HUES48 (cell line): ENCODE measurements at regions not wholly inside any gene's neighbourhood (a gene's known extent, or its start where the extent isn't known, plus 50 kb on each side); places are given as distances from the start of the nearest gene placed in this dataset.

Experiments used
- H3K27ac ChIP-seq: one replicate; pipeline ENCODE4 v1.7.0; 2013; ENCODE audit warnings: low read depth, low read length, inconsistent platforms
- H3K27me3 ChIP-seq: 2 replicates; pipeline ENCODE4 v1.6.1; 2013; ENCODE audit warnings: mild to moderate bottlenecking, low read length; ENCODE audit not compliant: control insufficient read depth, insufficient read depth
- H3K36me3 ChIP-seq: 2 replicates; pipeline ENCODE4 v1.6.1; 2013; ENCODE audit warnings: low read length; ENCODE audit not compliant: control insufficient read depth, insufficient read depth
- H3K4me1 ChIP-seq: 2 replicates; pipeline ENCODE4 v1.6.1; 2013; ENCODE audit warnings: mild to moderate bottlenecking, low read length; ENCODE audit not compliant: control insufficient read depth, insufficient read depth
- H3K4me3 ChIP-seq: 2 replicates; pipeline ENCODE4 v1.5.1; 2013; ENCODE audit warnings: mild to moderate bottlenecking, low read depth, low read length
- H3K9ac ChIP-seq: 2 replicates; pipeline ENCODE4 v1.6.1; 2013; ENCODE audit warnings: mild to moderate bottlenecking, low read depth, low read length, moderate library complexity
- H3K9me3 ChIP-seq: 2 replicates; pipeline ENCODE4 v1.6.1; 2013; ENCODE audit warnings: low read length; ENCODE audit not compliant: control insufficient read depth, insufficient read depth

DNA sequence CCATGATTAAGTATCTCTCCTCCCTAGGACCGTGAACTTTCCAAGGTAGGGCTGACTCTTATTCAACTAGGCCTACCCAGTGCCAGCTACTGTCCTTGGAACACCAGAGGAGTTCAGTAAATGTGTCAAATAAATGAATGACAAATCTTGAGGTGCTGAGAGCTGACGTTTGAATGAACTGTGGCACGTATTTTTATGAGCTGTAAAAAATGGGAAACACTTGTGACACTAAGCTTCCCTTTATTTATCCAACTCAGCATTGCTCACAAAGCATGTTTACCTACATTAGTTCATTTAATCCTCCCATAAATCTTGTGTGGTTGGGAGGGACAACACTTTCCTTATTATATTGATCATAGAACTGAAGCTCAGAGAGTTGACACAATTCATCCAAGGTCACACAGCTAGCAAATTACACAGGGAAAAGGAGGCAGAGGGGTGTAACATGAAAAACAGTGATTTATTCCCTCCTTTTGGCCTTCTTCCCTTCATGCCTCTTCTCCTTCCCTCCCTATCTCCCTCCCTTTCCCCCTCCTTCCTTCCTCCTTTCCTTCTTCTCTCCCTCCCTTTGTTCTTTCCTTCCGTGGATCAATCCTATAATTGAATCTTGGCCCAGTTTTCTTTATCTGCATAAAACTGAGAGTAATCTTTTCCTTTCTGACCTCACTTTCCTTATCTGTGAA lies 412.6 kb downstream of the DMRT2 start:
- Histone ChIP-seq H3K27ac (no peak overlapping the region), H3K4me1 (no peaks in the 10 kb centered on the region), H3K36me3 (no peaks in the 10 kb centered on the region), H3K9me3 (no peaks in the 10 kb centered on the region), H3K9ac (no peak overlapping the region), H3K27me3 (no peaks in the 10 kb centered on the region), H3K4me3 (no peak overlapping the region)

DNA sequence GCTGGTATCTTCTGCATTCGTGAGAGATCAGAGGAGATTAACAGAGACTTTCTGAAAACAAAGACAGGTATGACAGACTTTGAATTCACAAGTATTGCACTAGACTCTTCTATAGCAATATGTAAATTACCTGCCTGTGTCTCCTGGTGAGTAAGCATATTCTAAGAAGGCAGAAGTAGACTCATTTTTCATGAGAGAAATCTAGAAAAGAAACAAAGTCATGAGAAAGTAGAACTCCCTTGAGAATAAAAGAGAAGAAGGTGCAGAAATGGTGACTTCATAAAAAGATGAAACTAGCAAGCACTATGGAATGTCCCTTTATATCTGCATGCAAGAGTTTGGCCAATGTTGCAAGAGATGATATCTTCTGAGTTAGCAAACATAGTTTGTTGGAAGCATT lies 419.8 kb downstream of the DMRT2 start:
- H3K4me1 ChIP-seq, result no peaks in the 10 kb centered on the region
- no peaks in the 10 kb centered on the region for H3K27me3 ChIP-seq
- H3K9ac ChIP-seq, result no peak overlapping the region
- no peaks in the 10 kb centered on the region for H3K9me3 ChIP-seq
- H3K36me3 ChIP-seq, result no peaks in the 10 kb centered on the region
- H3K27ac ChIP-seq, result no peak overlapping the region
- H3K4me3 ChIP-seq, result no peak overlapping the region

GRCh38 chr9:1473956-1474634 lies 423.9 kb downstream of the DMRT2 start:
- no peaks in the 10 kb centered on the region for H3K36me3 ChIP-seq
- no peak overlapping the region for H3K4me3 ChIP-seq
- no peaks in the 10 kb centered on the region for H3K4me1 ChIP-seq
- no peak overlapping the region for H3K9ac ChIP-seq
- H3K27ac ChIP-seq, result no peak overlapping the region
- no peaks in the 10 kb centered on the region for H3K9me3 ChIP-seq
- no peaks in the 10 kb centered on the region for H3K27me3 ChIP-seq

DNA sequence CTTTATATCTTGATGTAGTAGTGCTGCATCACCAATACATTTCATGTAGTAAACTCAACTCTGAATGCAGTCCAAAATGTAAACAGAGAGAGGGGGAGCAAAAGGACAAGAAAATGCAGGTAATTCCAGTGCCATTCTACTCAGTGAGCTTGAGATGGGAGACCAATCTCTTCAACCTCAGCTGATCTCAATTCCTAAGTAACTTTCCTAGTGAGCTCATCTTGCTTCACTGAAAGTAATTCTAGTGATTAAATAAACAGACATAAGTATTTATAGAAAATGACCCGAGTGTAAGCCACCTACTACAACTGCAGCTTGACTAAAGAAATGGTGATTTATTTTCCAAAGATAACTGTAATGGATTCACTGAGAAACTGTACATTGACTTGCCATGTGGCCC lies 424.5 kb downstream of the DMRT2 start:
- H3K9ac ChIP-seq, result no peak overlapping the region
- H3K27ac ChIP-seq, result no peak overlapping the region
- H3K36me3 ChIP-seq, result no peaks in the 10 kb centered on the region
- H3K4me1 ChIP-seq, result 0 out of 2 replicates have a peak, but pooled peaks cover 5% of the 10 kb centered on the region
- no peak overlapping the region for H3K4me3 ChIP-seq
- no peaks in the 10 kb centered on the region for H3K9me3 ChIP-seq
- no peaks in the 10 kb centered on the region for H3K27me3 ChIP-seq

DNA sequence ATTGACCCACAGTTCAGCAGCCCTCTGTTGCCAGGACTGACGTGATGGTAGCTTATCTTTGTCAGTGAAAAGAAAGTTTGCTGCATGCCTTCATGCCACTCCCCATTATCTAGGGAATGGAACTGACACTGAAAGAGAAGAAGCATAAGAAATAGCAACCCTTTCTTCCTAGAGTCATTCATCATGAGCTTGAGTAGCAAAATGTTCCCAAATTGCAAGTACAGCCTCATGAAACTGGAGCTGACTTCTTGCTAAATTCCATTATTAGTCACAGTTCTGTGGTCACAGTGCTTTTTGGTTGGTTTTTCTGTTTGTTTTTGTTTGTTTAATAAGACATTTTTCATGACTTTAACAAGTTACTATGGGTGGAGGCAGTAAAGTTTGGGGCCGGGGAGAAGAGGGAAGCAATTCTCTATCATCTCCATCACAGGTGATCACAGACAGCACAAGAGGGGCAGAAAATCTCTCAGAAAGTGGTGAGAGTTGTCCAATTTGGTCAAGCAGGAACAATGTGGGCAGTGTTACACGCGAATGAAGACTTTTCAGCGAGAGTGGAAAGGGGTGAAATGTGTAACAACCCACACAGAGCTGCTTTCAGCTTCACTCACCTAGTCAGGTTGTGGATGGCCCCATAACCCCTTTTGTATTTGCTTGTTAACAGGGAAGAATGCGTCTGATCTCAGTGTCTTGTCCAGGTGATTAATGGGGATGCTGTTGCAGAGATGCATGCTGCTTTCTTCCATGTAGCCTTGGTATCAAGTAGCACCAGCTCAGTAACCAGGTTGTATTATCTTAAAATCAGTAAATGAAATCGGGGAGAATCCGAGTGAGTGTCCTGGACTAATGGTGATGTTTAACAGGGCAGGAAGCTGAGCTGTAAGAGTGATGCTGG lies 440.4 kb downstream of the DMRT2 start:
- no peaks in the 10 kb centered on the region for H3K27me3 ChIP-seq
- no peaks in the 10 kb centered on the region for H3K36me3 ChIP-seq
- H3K9ac ChIP-seq, result no peak overlapping the region
- H3K4me3 ChIP-seq, result no peak overlapping the region
- no peaks in the 10 kb centered on the region for H3K9me3 ChIP-seq
- H3K4me1 ChIP-seq, result peaks cover 3% of the 10 kb centered on the region; the same call in 1 of the 2 replicates
- no peak overlapping the region for H3K27ac ChIP-seq

- no peaks in the 10 kb centered on the region for H3K9me3 ChIP-seq
- no peak overlapping the region for H3K27ac ChIP-seq
Measured at GRCh38 chr9:1492156-1492555, 442.0 kb downstream of the DMRT2 start.

GRCh38 chr9:1495282-1496030 lies 445.3 kb downstream of the DMRT2 start:
- Histone ChIP-seq H3K27ac (no peak overlapping the region), H3K9ac (no peak overlapping the region), H3K4me3 (no peak overlapping the region), H3K9me3 (no peaks in the 10 kb centered on the region), H3K27me3 (no peaks in the 10 kb centered on the region), H3K4me1 (peaks cover 5% of the 10 kb centered on the region; the same call in 1 of the 2 replicates), H3K36me3 (no peaks in the 10 kb centered on the region)

More at GRCh38 chr9:1492156-1492555, 442.0 kb downstream of the DMRT2 start:
- no peaks in the 10 kb centered on the region for H3K36me3 ChIP-seq
- H3K4me3 ChIP-seq, result no peak overlapping the region
- H3K9ac ChIP-seq, result no peak overlapping the region
- no peaks in the 10 kb centered on the region for H3K27me3 ChIP-seq
- H3K4me1 ChIP-seq, result peaks cover 5% of the 10 kb centered on the region; the same call in 1 of the 2 replicates

DNA sequence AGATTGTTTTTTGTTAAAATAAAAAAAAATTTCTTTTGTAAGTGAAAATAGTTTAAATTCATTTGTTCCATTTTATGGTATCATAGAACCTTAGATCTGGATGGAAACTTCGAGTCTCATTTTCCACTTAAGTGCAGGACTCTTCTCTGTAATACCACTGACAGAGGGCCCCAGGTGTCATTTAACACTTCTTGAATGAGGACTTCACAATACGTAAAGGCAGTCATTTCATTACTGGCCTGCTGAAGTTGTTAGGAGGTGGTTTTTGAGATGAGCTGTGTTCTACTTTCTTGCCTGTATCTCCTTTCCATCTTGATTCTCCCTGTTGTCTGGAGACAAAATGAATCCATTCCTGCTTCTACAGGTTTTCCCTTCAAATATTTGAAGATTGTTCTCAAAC lies 455.3 kb downstream of the DMRT2 start:
- no peaks in the 10 kb centered on the region for H3K9me3 ChIP-seq

DNA sequence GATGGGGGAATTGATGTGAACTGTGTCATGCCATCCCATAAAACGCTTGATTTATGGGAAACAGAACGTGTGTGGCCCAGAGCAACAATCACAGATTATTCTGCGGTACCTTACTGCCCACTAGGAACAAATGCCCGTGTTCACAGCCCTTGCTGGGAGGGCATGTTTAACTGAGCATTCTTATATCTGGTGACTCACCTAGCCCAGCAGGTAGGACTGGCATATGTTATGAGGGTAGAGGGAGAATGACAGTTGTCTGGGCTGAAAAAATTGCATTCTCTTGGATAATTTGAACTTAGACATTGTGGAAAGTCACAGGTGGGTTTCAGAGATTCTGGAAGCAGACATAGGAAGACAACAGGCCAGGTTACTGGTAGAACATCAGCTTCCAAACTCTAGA lies 460.6 kb downstream of the DMRT2 start:
- H3K9me3 ChIP-seq, result no peaks in the 10 kb centered on the region
- H3K4me1 ChIP-seq, result peaks cover 4% of the 10 kb centered on the region; the same call in 1 of the 2 replicates
- H3K4me3 ChIP-seq, result no peak overlapping the region
- H3K27ac ChIP-seq, result no peak overlapping the region
- H3K9ac ChIP-seq, result no peak overlapping the region
- H3K36me3 ChIP-seq, result no peaks in the 10 kb centered on the region
- H3K27me3 ChIP-seq, result no peaks in the 10 kb centered on the region

More for the DNA sequence above, 455.3 kb downstream of the DMRT2 start:
- Histone ChIP-seq H3K4me3 (no peak overlapping the region), H3K4me1 (no peaks in the 10 kb centered on the region), H3K36me3 (no peaks in the 10 kb centered on the region), H3K27ac (no peak overlapping the region), H3K9ac (no peak overlapping the region), H3K27me3 (no peaks in the 10 kb centered on the region)

GRCh38 chr9:1513105-1513504 lies 462.9 kb downstream of the DMRT2 start:
- H3K4me3 ChIP-seq, result no peak overlapping the region
- H3K27ac ChIP-seq, result no peak overlapping the region
- peaks cover 7% of the 10 kb centered on the region; the same call in 1 of the 2 replicates for H3K4me1 ChIP-seq
- no peak overlapping the region for H3K9ac ChIP-seq
- H3K36me3 ChIP-seq, result no peaks in the 10 kb centered on the region
- H3K27me3 ChIP-seq, result no peaks in the 10 kb centered on the region
- H3K9me3 ChIP-seq, result no peaks in the 10 kb centered on the region
